GM23338 (cell line): ENCODE measurements at regions not wholly inside any gene's neighbourhood (a gene's known extent, or its start where the extent isn't known, plus 50 kb on each side); places are given as distances from the start of the nearest gene placed in this dataset.
"Not testable (repeated sequence)": the region's sequence is repeated elsewhere in the genome, so short reads cannot be mapped to it uniquely, and the experiment has no call there.

Experiments used
- ATAC-seq: fragments of 200-7000 bp; cut with Tn5 transposase; 3 replicates; pipeline ENCODE4 v1.9.1; 2020
- DNase-seq: peaks from one replicate; pipeline ENCODE4 v3.0.0-alpha.2; 2015; ENCODE audit warnings: low spot score
- H2AFZ ChIP-seq: fragments of 200-600 bp; sonication (generic); 2 replicates; pipeline ENCODE4 v1.8.0; 2016; ENCODE audit warnings: antibody characterized with exemption, mild to moderate bottlenecking, moderate library complexity
- H3F3A ChIP-seq: fragments of 200-600 bp; sonication (generic); replicated peaks from 2 replicates; pipeline ENCODE4 v1.8.0; 2017; ENCODE audit warnings: antibody characterized with exemption, mixed run types, low read depth
- H3K27ac ChIP-seq: fragments of 200-600 bp; sonication (generic); 2 replicates; pipeline ENCODE4 v1.6.1; 2016; ENCODE audit warnings: low read depth
- H3K27me3 ChIP-seq: fragments of 200-600 bp; sonication (generic); 2 replicates; pipeline ENCODE4 v1.8.0; 2016; ENCODE audit warnings: mild to moderate bottlenecking, mixed run types, moderate library complexity; ENCODE audit not compliant: insufficient read depth
- H3K36me3 ChIP-seq: fragments of 200-600 bp; sonication (generic); 2 replicates; pipeline ENCODE4 v1.8.0; 2016; ENCODE audit warnings: mild to moderate bottlenecking; ENCODE audit not compliant: insufficient read depth
- H3K4me1 ChIP-seq: fragments of 200-600 bp; sonication (generic); 2 replicates; pipeline ENCODE4 v1.8.0; 2016; ENCODE audit warnings: mild to moderate bottlenecking, moderate library complexity; ENCODE audit not compliant: insufficient read depth
- H3K4me2 ChIP-seq: fragments of 200-600 bp; sonication (generic); 2 replicates; pipeline ENCODE4 v1.7.1; 2017; ENCODE audit warnings: mixed run types
- H3K4me3 ChIP-seq: fragments of 200-600 bp; sonication (generic); 2 replicates; pipeline ENCODE4 v1.6.1; 2016; ENCODE audit warnings: mixed run types
- H3K79me2 ChIP-seq: fragments of 200-600 bp; sonication (generic); replicated peaks from 2 replicates; pipeline ENCODE4 v1.8.0; 2017; ENCODE audit warnings: mild to moderate bottlenecking; ENCODE audit not compliant: insufficient read depth
- H3K9me2 ChIP-seq: fragments of 200-600 bp; sonication (generic); 2 replicates; pipeline ENCODE4 v1.8.0; 2017; ENCODE audit not compliant: insufficient read depth
- H4K20me1 ChIP-seq: fragments of 200-600 bp; sonication (generic); replicated peaks from 2 replicates; pipeline ENCODE4 v1.8.0; 2017; ENCODE audit warnings: mild to moderate bottlenecking; ENCODE audit not compliant: insufficient read depth
- H3K27ac Mint-ChIP-seq: 2 replicates; pipeline ENCODE4 v1.8.0; 2020; ENCODE audit warnings: inconsistent platforms, mild to moderate bottlenecking, moderate library complexity, mixed read lengths
- H3K27me3 Mint-ChIP-seq: 3 replicates; pipeline ENCODE4 v1.8.0; 2022; ENCODE audit warnings: low read depth, mild to moderate bottlenecking, moderate library complexity, mixed read lengths, inconsistent platforms; ENCODE audit not compliant: insufficient read depth, poor library complexity
- H3K36me3 Mint-ChIP-seq: 3 replicates; pipeline ENCODE4 v1.8.0; 2021; ENCODE audit warnings: low read depth, mild to moderate bottlenecking, inconsistent platforms, moderate library complexity, mixed read lengths
- H3K4me1 Mint-ChIP-seq: 3 replicates; pipeline ENCODE4 v1.8.0; 2020; ENCODE audit warnings: mild to moderate bottlenecking, inconsistent platforms, mixed read lengths
- H3K4me3 Mint-ChIP-seq: 3 replicates; pipeline ENCODE4 v1.8.0; 2021; ENCODE audit warnings: moderate library complexity, mild to moderate bottlenecking, inconsistent platforms, mixed read lengths
- H3K9me3 Mint-ChIP-seq: 3 replicates; pipeline ENCODE4 v1.8.0; 2020; ENCODE audit warnings: moderate library complexity, mild to moderate bottlenecking, inconsistent platforms, mixed read lengths
- CREB1 ChIP-seq: fragments of 250-450 bp; sonication (Bioruptor Pico); IDR thresholded peaks from 2 replicates; pipeline ENCODE4 v1.5.0; 2020; ENCODE audit warnings: low read depth, mild to moderate bottlenecking, moderate library complexity
- EZH2phosphoT487 ChIP-seq: fragments of 200-600 bp; sonication (generic); IDR thresholded peaks from one replicate; pipeline ENCODE4 v1.8.1; 2018; ENCODE audit warnings: antibody characterized with exemption; ENCODE audit not compliant: unreplicated experiment
- JUNB ChIP-seq: IDR thresholded peaks from one replicate; pipeline ENCODE4 v1.6.1; 2016; ENCODE audit warnings: antibody characterized with exemption; ENCODE audit not compliant: unreplicated experiment
- ZNF331 ChIP-seq: fragments of 250-450 bp; sonication (Bioruptor Pico); IDR thresholded peaks from 2 replicates; pipeline ENCODE4 v1.5.0; 2020; ENCODE audit warnings: low read depth, mild to moderate bottlenecking, moderate library complexity
- TF ChIP-seq, protein P1 (sequence below): IDR thresholded peaks from one replicate; pipeline ENCODE4 v1.6.1; 2018; ENCODE audit warnings: antibody characterized with exemption; ENCODE audit not compliant: unreplicated experiment

- no peak overlapping the region for H3K4me2 ChIP-seq
- Mint-ChIP-seq H3K4me3 (no peak overlapping the region), H3K4me1 (no peaks in the 10 kb centered on the region), H3K9me3 (peaks cover 6% of the 10 kb centered on the region), H3K27me3 (peaks cover 4% of the 10 kb centered on the region), H3K36me3 (no peaks in the 10 kb centered on the region; the same call in 2 of the 3 replicates), H3K27ac (no peak overlapping the region)
- ATAC-seq (no peak), DNase-seq (no peak)
- H3K27me3 ChIP-seq = no peaks in the 10 kb centered on the region
- H4K20me1 ChIP-seq = no peaks in the 10 kb centered on the region
- no peaks in the 10 kb centered on the region for H3K4me1 ChIP-seq
- H3K9me2 ChIP-seq = peaks cover 9% of the 10 kb centered on the region; the same call in 1 of the 2 replicates
- no peak overlapping the region for H3K4me3 ChIP-seq
- no peaks in the 10 kb centered on the region for H3K36me3 ChIP-seq
- H2AFZ ChIP-seq = no peak overlapping the region
- H3K27ac ChIP-seq = no peak overlapping the region
- TF ChIP-seq ZNF331 (CRISPR knock-in tag) = no peak
- TF ChIP-seq, protein P1, sequence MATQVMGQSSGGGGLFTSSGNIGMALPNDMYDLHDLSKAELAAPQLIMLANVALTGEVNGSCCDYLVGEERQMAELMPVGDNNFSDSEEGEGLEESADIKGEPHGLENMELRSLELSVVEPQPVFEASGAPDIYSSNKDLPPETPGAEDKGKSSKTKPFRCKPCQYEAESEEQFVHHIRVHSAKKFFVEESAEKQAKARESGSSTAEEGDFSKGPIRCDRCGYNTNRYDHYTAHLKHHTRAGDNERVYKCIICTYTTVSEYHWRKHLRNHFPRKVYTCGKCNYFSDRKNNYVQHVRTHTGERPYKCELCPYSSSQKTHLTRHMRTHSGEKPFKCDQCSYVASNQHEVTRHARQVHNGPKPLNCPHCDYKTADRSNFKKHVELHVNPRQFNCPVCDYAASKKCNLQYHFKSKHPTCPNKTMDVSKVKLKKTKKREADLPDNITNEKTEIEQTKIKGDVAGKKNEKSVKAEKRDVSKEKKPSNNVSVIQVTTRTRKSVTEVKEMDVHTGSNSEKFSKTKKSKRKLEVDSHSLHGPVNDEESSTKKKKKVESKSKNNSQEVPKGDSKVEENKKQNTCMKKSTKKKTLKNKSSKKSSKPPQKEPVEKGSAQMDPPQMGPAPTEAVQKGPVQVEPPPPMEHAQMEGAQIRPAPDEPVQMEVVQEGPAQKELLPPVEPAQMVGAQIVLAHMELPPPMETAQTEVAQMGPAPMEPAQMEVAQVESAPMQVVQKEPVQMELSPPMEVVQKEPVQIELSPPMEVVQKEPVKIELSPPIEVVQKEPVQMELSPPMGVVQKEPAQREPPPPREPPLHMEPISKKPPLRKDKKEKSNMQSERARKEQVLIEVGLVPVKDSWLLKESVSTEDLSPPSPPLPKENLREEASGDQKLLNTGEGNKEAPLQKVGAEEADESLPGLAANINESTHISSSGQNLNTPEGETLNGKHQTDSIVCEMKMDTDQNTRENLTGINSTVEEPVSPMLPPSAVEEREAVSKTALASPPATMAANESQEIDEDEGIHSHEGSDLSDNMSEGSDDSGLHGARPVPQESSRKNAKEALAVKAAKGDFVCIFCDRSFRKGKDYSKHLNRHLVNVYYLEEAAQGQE = no peak
- no peak for TF ChIP-seq CREB1 (CRISPR knock-in tag)
- no peak for TF ChIP-seq EZH2phosphoT487
- no peaks in the 10 kb centered on the region for H3F3A ChIP-seq
- H3K79me2 ChIP-seq = no peaks in the 10 kb centered on the region
These were observed 133.2 kb upstream of the LY86 start for GRCh38 chr6:6455272-6455671.

DNA sequence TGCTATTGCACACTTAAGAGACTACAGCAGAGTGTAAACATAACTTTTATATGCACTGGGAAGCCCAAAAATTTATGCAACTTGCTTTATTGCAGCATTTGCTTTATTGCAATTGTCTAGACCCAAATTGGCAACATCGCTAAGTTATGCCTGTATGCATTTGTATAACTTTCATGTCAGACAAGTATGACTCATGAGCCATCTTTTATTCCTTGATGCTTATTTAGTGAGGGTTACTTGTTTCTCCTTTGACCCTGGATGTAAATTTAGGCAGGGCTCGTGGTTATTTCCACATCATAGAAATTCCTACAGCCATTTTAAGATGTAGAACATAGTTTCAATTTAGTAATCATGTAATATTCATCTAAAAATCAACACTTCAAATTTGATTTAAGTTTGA is 130.3 kb upstream of the LY86 start:
- H3K36me3 ChIP-seq = no peaks in the 10 kb centered on the region
- Mint-ChIP-seq H3K27ac (no peak overlapping the region), H3K27me3 (peaks cover 4% of the 10 kb centered on the region), H3K4me3 (no peak overlapping the region), H3K9me3 (peaks cover 8% of the 10 kb centered on the region), H3K36me3 (no peaks in the 10 kb centered on the region; the same call in 2 of the 3 replicates), H3K4me1 (no peaks in the 10 kb centered on the region)
- H3K4me2 ChIP-seq = no peak overlapping the region
- DNase-seq (no peak), ATAC-seq (no peak)
- H3K79me2 ChIP-seq = no peaks in the 10 kb centered on the region
- no peak for TF ChIP-seq JUNB
- H4K20me1 ChIP-seq = no peaks in the 10 kb centered on the region
- H2AFZ ChIP-seq = no peak overlapping the region
- no peak overlapping the region for H3K27ac ChIP-seq
- no peaks in the 10 kb centered on the region for H3F3A ChIP-seq
- H3K27me3 ChIP-seq = no peaks in the 10 kb centered on the region
- H3K4me3 ChIP-seq = no peak overlapping the region
- peaks cover 12% of the 10 kb centered on the region; the same call in 1 of the 2 replicates for H3K9me2 ChIP-seq
- H3K4me1 ChIP-seq = no peaks in the 10 kb centered on the region

- H3F3A ChIP-seq, H3K27me3 Mint-ChIP-seq, H3K27ac ChIP-seq, H3K36me3 Mint-ChIP-seq, H3K27me3 ChIP-seq, DNase-seq, H3K4me3 Mint-ChIP-seq, H4K20me1 ChIP-seq, H3K4me3 ChIP-seq, H3K27ac Mint-ChIP-seq, H2AFZ ChIP-seq, H3K4me1 ChIP-seq, H3K4me2 ChIP-seq, H3K4me1 Mint-ChIP-seq, ATAC-seq, H3K79me2 ChIP-seq, H3K36me3 ChIP-seq, H3K9me3 Mint-ChIP-seq: not testable (repeated sequence)
- peaks cover 12% of the 10 kb centered on the region; the same call in 1 of the 2 replicates for H3K9me2 ChIP-seq
These were observed 128.6 kb upstream of the LY86 start for GRCh38 chr6:6459963-6460362.
